ENCODE measurements at regions not wholly inside any gene's neighbourhood (a gene's known extent, or its start where the extent isn't known, plus 50 kb on each side); places are given as distances from the start of the nearest gene placed in this dataset.

GRCh38 chr3:18245721-18246120, 179.4 kb downstream of the SATB1 start:
- peaks cover 3% of the 10 kb centered on the region for H3K4me1 ChIP-seq
- no peaks in the 10 kb centered on the region for H3K36me3 ChIP-seq
- TF ChIP-seq POLR2A (IDR thresholded peaks at IDR 0.05), result no peak
- TF ChIP-seq POLR2AphosphoS5 (IDR thresholded peaks at IDR 0.05), result no peak
- TF ChIP-seq CTCF (IDR thresholded peaks at IDR 0.05), result no peak
- TF ChIP-seq EP300 (IDR thresholded peaks at IDR 0.05), result no peak
- no peaks in the 10 kb centered on the region for H3K9me3 ChIP-seq
- no peak overlapping the region for H3K27ac ChIP-seq
- DNase-seq (ENCODE audit: low spot score in 2 of 2), result no peak
- WGBS, result 81% methylated on average over 4 of the region's 4 CpGs
- no peaks in the 10 kb centered on the region for H3K27me3 ChIP-seq
- no peak overlapping the region for H3K4me3 ChIP-seq

DNA sequence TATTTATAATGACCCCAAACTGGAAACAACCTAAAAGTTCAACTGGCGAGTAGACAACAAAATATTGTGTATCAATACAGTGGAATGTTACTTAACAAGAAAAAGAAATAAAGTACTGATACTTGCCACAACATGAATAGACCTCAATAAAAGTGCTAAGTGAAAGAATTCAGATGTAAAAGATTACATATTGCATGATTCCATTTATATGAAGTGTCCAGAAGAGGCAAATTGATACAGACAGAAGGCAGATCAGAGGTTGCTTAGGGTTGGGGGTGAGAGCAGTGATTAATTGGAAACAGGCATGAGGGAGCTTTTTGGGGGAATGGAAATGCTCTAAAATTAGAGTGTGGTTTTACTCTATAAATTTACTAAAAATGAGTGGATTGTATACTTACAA, 183.3 kb downstream of the SATB1 start:
- no peak for TF ChIP-seq CTCF (IDR thresholded peaks at IDR 0.05)
- no peak for TF ChIP-seq EP300 (IDR thresholded peaks at IDR 0.05)
- no peak for TF ChIP-seq POLR2AphosphoS5 (IDR thresholded peaks at IDR 0.05)
- no peak for TF ChIP-seq POLR2A (IDR thresholded peaks at IDR 0.05)
- Histone ChIP-seq H3K4me3 (no peak overlapping the region), H3K36me3 (no peaks in the 10 kb centered on the region), H3K27ac (no peak overlapping the region), H3K9me3 (no peaks in the 10 kb centered on the region), H3K4me1 (peaks cover 3% of the 10 kb centered on the region), H3K27me3 (no peaks in the 10 kb centered on the region)
- DNase-seq (ENCODE audit: low spot score in 2 of 2), result no peak
- WGBS, result 50% methylated on average over 1 of the region's 1 CpG

- Histone ChIP-seq H3K4me3 (no peak overlapping the region), H3K27me3 (no peaks in the 10 kb centered on the region), H3K4me1 (no peaks in the 10 kb centered on the region), H3K36me3 (no peaks in the 10 kb centered on the region), H3K9me3 (no peaks in the 10 kb centered on the region), H3K27ac (no peak overlapping the region)
- TF ChIP-seq EP300 (IDR thresholded peaks at IDR 0.05) (no peak), POLR2AphosphoS5 (IDR thresholded peaks at IDR 0.05) (no peak), CTCF (IDR thresholded peaks at IDR 0.05) (no peak), POLR2A (IDR thresholded peaks at IDR 0.05) (no peak)
- DNase-seq (ENCODE audit: low spot score in 2 of 2), result no peak
- WGBS, result 81% methylated on average over 2 of the region's 2 CpGs
Observed at GRCh38 chr3:18239674-18240073, 185.5 kb downstream of the SATB1 start.

DNA sequence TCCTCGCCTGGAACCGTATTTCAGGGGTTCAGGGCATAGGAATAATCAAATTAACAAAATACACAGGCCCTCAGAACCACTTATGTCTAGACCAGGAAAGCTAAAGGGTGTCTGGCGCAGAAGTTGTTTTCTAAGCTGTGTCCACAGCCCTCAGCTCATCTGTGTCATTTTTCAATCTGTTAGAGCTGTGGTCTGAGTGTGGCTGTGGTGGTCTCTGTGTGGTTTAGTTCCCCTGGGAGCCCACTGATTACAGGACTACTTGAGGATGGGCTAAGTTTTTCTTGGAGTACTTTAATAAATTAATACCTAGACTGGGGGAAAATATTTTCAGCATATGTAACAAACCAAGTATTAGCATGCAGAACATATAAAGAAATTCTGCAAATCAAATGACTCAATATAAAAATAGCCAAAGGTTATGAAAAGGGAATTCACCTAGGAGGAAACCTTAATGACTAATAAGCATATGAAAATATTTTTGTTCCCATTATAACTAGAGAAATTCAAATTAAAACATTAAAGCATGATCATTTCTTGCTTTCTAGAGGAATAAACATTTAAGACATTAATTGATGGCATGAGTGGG, 186.3 kb downstream of the SATB1 start:
- WGBS, result 68% methylated on average over 3 of the region's 3 CpGs

GRCh38 chr3:18238332-18238731, 186.8 kb downstream of the SATB1 start:
- DNase-seq (ENCODE audit: low spot score in 2 of 2), result no peak
- Histone ChIP-seq H3K9me3 (no peaks in the 10 kb centered on the region), H3K27me3 (peaks cover 3% of the 10 kb centered on the region), H3K4me1 (no peaks in the 10 kb centered on the region), H3K4me3 (no peak overlapping the region), H3K36me3 (no peaks in the 10 kb centered on the region), H3K27ac (no peak overlapping the region)
- TF ChIP-seq POLR2A (IDR thresholded peaks at IDR 0.05) (no peak), EP300 (IDR thresholded peaks at IDR 0.05) (no peak), POLR2AphosphoS5 (IDR thresholded peaks at IDR 0.05) (no peak), CTCF (IDR thresholded peaks at IDR 0.05) (no peak)
- WGBS, result 54% methylated on average over 2 of the region's 2 CpGs

More for the DNA sequence above, 186.3 kb downstream of the SATB1 start:
- Histone ChIP-seq H3K9me3 (no peaks in the 10 kb centered on the region), H3K27me3 (peaks cover 3% of the 10 kb centered on the region), H3K27ac (no peak overlapping the region), H3K36me3 (no peaks in the 10 kb centered on the region), H3K4me1 (no peaks in the 10 kb centered on the region), H3K4me3 (no peak overlapping the region)
- DNase-seq (ENCODE audit: low spot score in 2 of 2), result no peak
- TF ChIP-seq POLR2AphosphoS5 (IDR thresholded peaks at IDR 0.05) (no peak), EP300 (IDR thresholded peaks at IDR 0.05) (no peak)

Measured in suprapubic skin (tissue), 4 donors.